ENCODE measurements at regions not wholly inside any gene's neighbourhood (a gene's known extent, or its start where the extent isn't known, plus 50 kb on each side); places are given as distances from the start of the nearest gene placed in this dataset.

DNA sequence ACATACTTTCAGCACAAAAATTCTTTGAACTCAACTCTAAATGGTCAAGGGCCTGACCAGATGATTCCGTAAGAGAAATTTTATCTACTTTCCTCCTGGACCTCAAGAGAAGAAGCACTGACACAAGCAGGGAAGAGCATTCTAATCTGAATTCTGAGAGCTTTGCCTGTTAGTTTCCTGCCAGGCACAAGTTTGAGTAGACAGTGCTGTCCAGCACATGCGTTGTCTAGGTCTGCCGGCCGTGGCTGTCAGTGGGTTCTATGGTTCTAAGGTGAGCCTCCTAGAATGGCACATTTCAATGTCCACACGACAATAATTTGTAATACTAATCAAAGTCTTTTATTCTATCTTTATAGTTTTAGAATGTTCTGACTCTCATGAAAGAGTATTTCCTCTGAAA, 91.9 kb downstream of the RFPL4B start:
- TF ChIP-seq EP300 (IDR thresholded peaks at IDR 0.05) (no peak), POLR2AphosphoS5 (IDR thresholded peaks at IDR 0.05) (no peak)
- TF ChIP-seq, protein P1, sequence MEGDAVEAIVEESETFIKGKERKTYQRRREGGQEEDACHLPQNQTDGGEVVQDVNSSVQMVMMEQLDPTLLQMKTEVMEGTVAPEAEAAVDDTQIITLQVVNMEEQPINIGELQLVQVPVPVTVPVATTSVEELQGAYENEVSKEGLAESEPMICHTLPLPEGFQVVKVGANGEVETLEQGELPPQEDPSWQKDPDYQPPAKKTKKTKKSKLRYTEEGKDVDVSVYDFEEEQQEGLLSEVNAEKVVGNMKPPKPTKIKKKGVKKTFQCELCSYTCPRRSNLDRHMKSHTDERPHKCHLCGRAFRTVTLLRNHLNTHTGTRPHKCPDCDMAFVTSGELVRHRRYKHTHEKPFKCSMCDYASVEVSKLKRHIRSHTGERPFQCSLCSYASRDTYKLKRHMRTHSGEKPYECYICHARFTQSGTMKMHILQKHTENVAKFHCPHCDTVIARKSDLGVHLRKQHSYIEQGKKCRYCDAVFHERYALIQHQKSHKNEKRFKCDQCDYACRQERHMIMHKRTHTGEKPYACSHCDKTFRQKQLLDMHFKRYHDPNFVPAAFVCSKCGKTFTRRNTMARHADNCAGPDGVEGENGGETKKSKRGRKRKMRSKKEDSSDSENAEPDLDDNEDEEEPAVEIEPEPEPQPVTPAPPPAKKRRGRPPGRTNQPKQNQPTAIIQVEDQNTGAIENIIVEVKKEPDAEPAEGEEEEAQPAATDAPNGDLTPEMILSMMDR (IDR thresholded peaks at IDR 0.05): no peak
